Heart right ventricle (tissue), 16 donors: ENCODE measurements at regions not wholly inside any gene's neighbourhood (a gene's known extent, or its start where the extent isn't known, plus 50 kb on each side); places are given as distances from the start of the nearest gene placed in this dataset.

Experiments
- ATAC-seq, 8 donors: fragments of 200-7000 bp; cut with Tn5 transposase; one replicate each; pipeline ENCODE4 v1.9.1; 2020; ENCODE audit warnings: mild to moderate bottlenecking in 8 of 8, moderate library complexity in 8 of 8, moderate number of reproducible peaks in 1 of 8
- DNase-seq, 2 donors: peaks; one replicate each; pipeline ENCODE4 v3.0.0-alpha.2; 2020
- H3K27ac ChIP-seq, 10 donors: fragments of 200-600 bp; sonication (generic) in 2 of 10; one replicate each; pipeline versions ENCODE4 v1.5.0 to v1.8.0; 2020 to 2022; ENCODE audit warnings: mild to moderate bottlenecking in 3 of 10
- H3K27me3 ChIP-seq, 7 donors: fragments of 200-600 bp; one replicate each; pipeline ENCODE4 v1.8.0; 2021 to 2022; ENCODE audit warnings: mild to moderate bottlenecking in 2 of 7
- H3K36me3 ChIP-seq, 9 donors: fragments of 200-600 bp; sonication (generic) in 1 of 9; one replicate each; pipeline versions ENCODE4 v1.5.0 to v1.8.0; 2020 to 2022; ENCODE audit warnings: mild to moderate bottlenecking in 2 of 9
- H3K4me1 ChIP-seq, 9 donors: fragments of 200-600 bp; sonication (generic) in 1 of 9; one replicate each; pipeline versions ENCODE4 v1.5.0 to v1.8.0; 2020 to 2022; ENCODE audit warnings: mild to moderate bottlenecking in 4 of 9
- H3K4me3 ChIP-seq, 10 donors: fragments of 200-600 bp; sonication (generic) in 2 of 10; one replicate each; pipeline versions ENCODE4 v1.5.0 to v1.8.0; 2020 to 2022; ENCODE audit warnings: mild to moderate bottlenecking in 7 of 10, moderate library complexity in 2 of 10
- H3K9me3 ChIP-seq, 11 donors: fragments of 200-600 bp in 10 of 11; sonication (generic) in 2 of 11; one replicate each; pipeline versions ENCODE4 v1.5.0 to v1.8.0; 2013 to 2022; ENCODE audit warnings: mild to moderate bottlenecking in 2 of 11, control low read depth in 1 of 11, moderate library complexity in 1 of 11
- CTCF ChIP-seq, 9 donors: fragments of 200-600 bp; sonication (generic) in 2 of 9; IDR thresholded peaks; one replicate each; pipeline versions ENCODE4 v1.5.0 to v1.8.0; 2021 to 2022; ENCODE audit warnings: antibody characterized with exemption in 9 of 9, mild to moderate bottlenecking in 5 of 9, moderate library complexity in 1 of 9
- WGBS, 2 donors: extraction: QIAGEN DNeasy Blood & Tissue Kit; methylation state at CpG; one replicate each; pipeline ENCODE4 v1.1.7; 2013; ENCODE audit warnings: inconsistent platforms in 1 of 2; 5-methylcytosine and 5-hydroxymethylcytosine counted together
- intact Hi-C, 10 donors: fragments of 100-400 bp; cut with DNase I; formaldehyde crosslinking; loops; one replicate each; pipeline versions ENCODE4 v1.11.1 to v1.14.2; 2022
- donor health status: Arrhythmogenic right ventricular cardiomyopathy.
- donor health status: ischemic (EF 13 %, LVEDD 7.1; RV severe dilation, severe dysfunction).
- donor health status: healthy with polysubstance abuse.
- donor health status: DM: no; HTN: yes; CAD: no.
- donor health status: DM: no; HTN: no; CAD: no.
- donor health status: ischemic (EF 25% LVEDD 6.9; RV normal size, moderate dysfunction).
- donor health status: ischemic (EF 25% LVEDD 5.7; RV mildly dilated, moderate dysfunction).
- donor health status: healthy.
- donor health status: DM: yes; HTN: yes; CAD: no.
- donor health status: Ischemic cardiomyopathy.
- donor health status: ischemic (EF 35%, LVEDD 5.7; RV mildly dilated, moderate dysfunction).
- donor health status: nonischemic (EF 11% LVEDD 7.7; RV severe dilation, severe dysfunction).
- donor health status: DM: yes; HTN: yes; CAD: no.
- donor health status: PGD.
- donor health status: ischemic (EF 29% LVEDD 5.4; RV normal size, mild dysfunction).
- donor health status: nonischemic (EF 23%, LVEDD 6.1; RV moderate dilation, normal function).

GRCh38 chr3:13213911-13214846, 140.9 kb upstream of the IQSEC1 start:
- Histone ChIP-seq H3K4me1 (no peaks in the 10 kb centered on the region), H3K9me3 (no peaks in the 10 kb centered on the region), H3K36me3 (no peaks in the 10 kb centered on the region), H3K4me3 (no peak overlapping the region), H3K27me3 (peaks cover 0 to 8% (median 0%) of the 10 kb centered on the region in 7 donors), H3K27ac (no peak overlapping the region)
- 84 to 86% methylated on average over 26 of the region's 26 CpGs for WGBS, 2 donors
- TF ChIP-seq CTCF (IDR thresholded peaks at IDR 0.05), result no peak
- ATAC-seq, result peak in 1 of 8 donors; percentile 28
- intact Hi-C loops, result no loop called here
- DNase-seq, result no peak

GRCh38 chr3:13213490-13213889, 140.3 kb upstream of the IQSEC1 start:
- no peaks in the 10 kb centered on the region for H3K36me3 ChIP-seq
- DNase-seq, result no peak
- WGBS, 2 donors, result 89 to 94% methylated on average over 3 of the region's 3 CpGs
- TF ChIP-seq CTCF (IDR thresholded peaks at IDR 0.05), result no peak
- H3K27ac ChIP-seq, result no peak overlapping the region
- no peak overlapping the region for H3K4me3 ChIP-seq
- H3K4me1 ChIP-seq, result no peaks in the 10 kb centered on the region
- H3K27me3 ChIP-seq, result peaks cover 0 to 8% (median 0%) of the 10 kb centered on the region in 7 donors
- intact Hi-C loops, result no loop called here
- no peaks in the 10 kb centered on the region for H3K9me3 ChIP-seq
- no peak for ATAC-seq

DNA sequence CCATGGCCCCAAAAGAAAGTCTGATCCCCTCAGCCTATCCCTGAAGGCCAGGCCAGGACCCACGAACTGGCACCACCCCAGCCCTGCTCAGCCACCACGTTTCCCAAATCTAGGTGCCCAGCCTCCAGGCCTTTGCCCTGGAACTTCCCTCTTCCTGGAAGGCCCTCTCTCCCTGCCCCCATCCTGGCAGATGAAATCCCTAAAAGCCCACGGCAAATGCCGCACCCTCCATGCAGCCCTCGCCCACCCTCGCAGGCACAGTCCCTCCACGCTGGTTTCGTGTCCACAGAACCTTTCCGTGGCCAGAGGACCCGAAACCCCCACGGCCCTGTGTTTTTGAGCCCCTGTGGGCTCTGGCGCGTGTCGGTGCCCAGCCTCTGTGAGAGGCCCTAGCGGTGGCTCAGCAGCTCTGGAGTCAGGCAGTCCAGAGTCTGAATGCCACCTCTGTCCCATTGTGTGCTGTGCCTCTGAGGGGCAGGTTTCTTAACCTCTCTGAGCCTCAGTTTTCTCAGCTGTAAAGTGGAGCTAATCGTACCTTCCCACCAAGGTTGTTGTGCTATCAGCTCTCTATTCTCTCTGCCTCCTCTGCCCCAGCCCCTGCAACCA, 138.5 kb upstream of the IQSEC1 start:
- peaks cover 0 to 17% (median 6%) of the 10 kb centered on the region in 7 donors for H3K27me3 ChIP-seq
- no peak overlapping the region for H3K4me3 ChIP-seq
- ATAC-seq (no peak), DNase-seq (no peak)
- WGBS, 2 donors, result 84 to 86% methylated on average over 16 of the region's 16 CpGs
- no peak overlapping the region for H3K27ac ChIP-seq
- intact Hi-C loops, result no loop called here
- no peaks in the 10 kb centered on the region for H3K9me3 ChIP-seq
- no peaks in the 10 kb centered on the region for H3K36me3 ChIP-seq
- TF ChIP-seq CTCF (IDR thresholded peaks at IDR 0.05), result no peak
- no peaks in the 10 kb centered on the region for H3K4me1 ChIP-seq

DNA sequence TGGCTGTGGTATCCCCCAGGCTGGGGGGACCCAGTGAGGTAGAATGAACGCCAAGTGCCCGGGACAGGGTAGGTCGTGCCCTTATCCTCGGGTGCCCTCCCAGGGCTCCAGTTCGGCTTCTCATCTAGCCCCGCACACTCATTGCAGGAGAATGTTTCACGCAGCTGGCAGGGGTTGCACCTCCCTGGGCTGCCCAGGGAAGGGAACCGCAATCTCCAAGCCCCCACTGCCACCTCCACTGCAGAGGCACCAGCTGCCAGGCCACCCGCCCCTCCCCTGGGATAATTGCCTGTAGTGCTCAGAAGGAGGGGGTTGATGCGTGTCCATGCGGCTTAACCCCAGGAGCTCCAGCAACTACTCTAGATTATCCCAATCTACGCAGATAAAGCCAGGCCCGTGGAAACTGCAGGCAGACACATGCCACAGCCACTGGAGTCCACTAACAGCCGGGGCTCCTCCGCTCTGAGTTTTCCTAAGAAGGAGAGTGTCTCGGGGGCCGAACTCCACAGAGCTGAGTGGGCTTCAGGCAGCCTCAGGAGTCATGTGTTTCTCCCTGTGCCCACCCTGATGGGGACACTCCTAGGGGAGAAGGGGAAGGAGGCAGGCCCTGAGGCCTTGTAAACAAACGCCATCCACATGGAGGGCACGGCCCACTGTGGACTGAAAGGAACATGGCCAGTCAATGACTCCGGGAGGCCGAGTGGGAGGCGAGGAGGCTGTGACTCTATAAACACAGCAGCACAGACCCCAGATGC, 137.2 kb upstream of the IQSEC1 start:
- ATAC-seq (no peak), DNase-seq (no peak)
- no peaks in the 10 kb centered on the region for H3K4me1 ChIP-seq
- H3K27me3 ChIP-seq, result peaks cover 0 to 30% (median 10%) of the 10 kb centered on the region in 7 donors
- H3K9me3 ChIP-seq, result no peaks in the 10 kb centered on the region
- H3K4me3 ChIP-seq, result no peak overlapping the region
- 76 to 78% methylated on average over 22 of the region's 22 CpGs for WGBS, 2 donors
- TF ChIP-seq CTCF (IDR thresholded peaks at IDR 0.05), result no peak
- intact Hi-C loops, result no loop called here
- no peaks in the 10 kb centered on the region for H3K36me3 ChIP-seq
- no peak overlapping the region for H3K27ac ChIP-seq
